Bronchial epithelial cell (primary cell): ENCODE measurements at regions not wholly inside any gene's neighbourhood (a gene's known extent, or its start where the extent isn't known, plus 50 kb on each side); places are given as distances from the start of the nearest gene placed in this dataset.

Experiments
- DNase-seq: peaks from one replicate; pipeline ENCODE4 v3.0.0-alpha.2; 2010; ENCODE audit warnings: low read depth
- FAIRE-seq: peaks from 2 replicates; lab custom pipeline; 2011; peaks lifted over from hg19 to GRCh38; lab: Jason Lieb, UNC
- H3K27me3 ChIP-seq: 2 replicates; pipeline ENCODE4 v1.5.1; 2011; ENCODE audit warnings: low read length; ENCODE audit not compliant: control insufficient read depth, insufficient read depth
- H3K36me3 ChIP-seq: 2 replicates; pipeline ENCODE4 v1.5.1; 2011; ENCODE audit warnings: low read length; ENCODE audit not compliant: control insufficient read depth, insufficient read depth
- H3K4me3 ChIP-seq: 2 replicates; pipeline ENCODE4 v1.5.1; 2011; ENCODE audit warnings: mild to moderate bottlenecking, low read depth, low read length, control low read depth
- CTCF ChIP-seq: IDR thresholded peaks from 2 replicates; pipeline ENCODE4 v1.5.1; 2011; ENCODE audit warnings: mild to moderate bottlenecking, moderate library complexity, low read length, control low read depth, inconsistent platforms; ENCODE audit not compliant: insufficient read depth, severe bottlenecking

- FAIRE-seq, result no peak
- no peak for DNase-seq
- no peak for TF ChIP-seq CTCF
Observed at GRCh38 chr6:73884540-73884939, 188.5 kb downstream of the CD109 start.

GRCh38 chr6:73879501-73880293 lies 183.7 kb downstream of the CD109 start:
- no peak overlapping the region for H3K4me3 ChIP-seq
- no peak for TF ChIP-seq CTCF
- H3K27me3 ChIP-seq, result no peaks in the 10 kb centered on the region
- FAIRE-seq, result no peak
- DNase-seq, result no peak
- H3K36me3 ChIP-seq, result no peaks in the 10 kb centered on the region

More at GRCh38 chr6:73884540-73884939, 188.5 kb downstream of the CD109 start:
- H3K36me3 ChIP-seq, result no peaks in the 10 kb centered on the region
- no peak overlapping the region for H3K4me3 ChIP-seq
- no peaks in the 10 kb centered on the region for H3K27me3 ChIP-seq

GRCh38 chr6:73878403-73878802 lies 182.4 kb downstream of the CD109 start:
- Histone ChIP-seq H3K4me3 (no peak overlapping the region), H3K36me3 (no peaks in the 10 kb centered on the region), H3K27me3 (no peaks in the 10 kb centered on the region)
- no peak for TF ChIP-seq CTCF
- DNase-seq (no peak), FAIRE-seq (no peak)
